Activated T-helper 17 cell treated with anti-CD3 and anti-CD28 coated beads, Interleukin-2, amount 50 U/mL, for 72 hours (primary cell): ENCODE measurements at regions not wholly inside any gene's neighbourhood (a gene's known extent, or its start where the extent isn't known, plus 50 kb on each side); places are given as distances from the start of the nearest gene placed in this dataset.

Source experiments
- ATAC-seq: fragments of 150-1000 bp; cut with Tn5 transposase; replicated peaks from 2 replicates; pipeline ENCODE4 v1.10.0; 2021; ENCODE audit warnings: mild to moderate bottlenecking, moderate library complexity
- H3K27ac Mint-ChIP-seq: one replicate; pipeline ENCODE4 v1.8.0; 2022; ENCODE audit warnings: mixed read lengths
- H3K27me3 Mint-ChIP-seq: one replicate; pipeline ENCODE4 v1.8.0; 2022; ENCODE audit warnings: mixed read lengths
- H3K36me3 Mint-ChIP-seq: one replicate; pipeline ENCODE4 v1.8.0; 2022; ENCODE audit warnings: low read depth, mild to moderate bottlenecking, mixed read lengths
- H3K4me1 Mint-ChIP-seq: one replicate; pipeline ENCODE4 v1.8.0; 2022; ENCODE audit warnings: mixed read lengths
- H3K4me3 Mint-ChIP-seq: one replicate; pipeline ENCODE4 v1.8.0; 2022; ENCODE audit warnings: mild to moderate bottlenecking, mixed read lengths
- H3K9me3 Mint-ChIP-seq: one replicate; pipeline ENCODE4 v1.8.0; 2022; ENCODE audit warnings: mixed read lengths

- H3K36me3 Mint-ChIP-seq, result peaks cover 12% of the 10 kb centered on the region
- ATAC-seq, result peak; percentile 77
- peaks cover 63% of the 10 kb centered on the region for H3K4me1 Mint-ChIP-seq
- peak overlapping the region; percentile 98 for H3K27ac Mint-ChIP-seq
- peaks cover 4% of the 10 kb centered on the region for H3K9me3 Mint-ChIP-seq
- peak overlapping the region; percentile 88 for H3K4me3 Mint-ChIP-seq
- H3K27me3 Mint-ChIP-seq, result no peaks in the 10 kb centered on the region
These were observed 465.3 kb upstream of the CBLB start for GRCh38 chr3:106333911-106334618.

GRCh38 chr3:106336619-106337018 lies 467.8 kb upstream of the CBLB start:
- Mint-ChIP-seq H3K4me1 (peaks cover 59% of the 10 kb centered on the region), H3K9me3 (peaks cover 4% of the 10 kb centered on the region), H3K27ac (peak overlapping the region; percentile 98), H3K4me3 (peak overlapping the region; percentile 88), H3K36me3 (peaks cover 12% of the 10 kb centered on the region), H3K27me3 (no peaks in the 10 kb centered on the region)
- ATAC-seq, result no peak

GRCh38 chr3:106337116-106337515 lies 468.3 kb upstream of the CBLB start:
- peaks cover 4% of the 10 kb centered on the region for H3K9me3 Mint-ChIP-seq

GRCh38 chr3:106338582-106339214 lies 469.9 kb upstream of the CBLB start:
- Mint-ChIP-seq H3K27ac (peak overlapping the region; percentile 98), H3K4me3 (peak overlapping the region; percentile 88), H3K9me3 (peaks cover 4% of the 10 kb centered on the region), H3K36me3 (peaks cover 11% of the 10 kb centered on the region), H3K27me3 (no peaks in the 10 kb centered on the region), H3K4me1 (peaks cover 44% of the 10 kb centered on the region)
- peak; percentile 27 for ATAC-seq

More at GRCh38 chr3:106337116-106337515, 468.3 kb upstream of the CBLB start:
- Mint-ChIP-seq H3K4me3 (peak overlapping the region; percentile 88), H3K36me3 (peaks cover 12% of the 10 kb centered on the region), H3K27me3 (no peaks in the 10 kb centered on the region), H3K4me1 (peaks cover 54% of the 10 kb centered on the region), H3K27ac (peak overlapping the region; percentile 98)
- ATAC-seq, result peak; percentile 11

GRCh38 chr3:106339551-106339950 lies 470.7 kb upstream of the CBLB start:
- Mint-ChIP-seq H3K9me3 (peaks cover 4% of the 10 kb centered on the region), H3K27ac (no peak overlapping the region), H3K4me1 (peaks cover 39% of the 10 kb centered on the region), H3K4me3 (peak overlapping the region; percentile 88), H3K36me3 (peaks cover 5% of the 10 kb centered on the region), H3K27me3 (no peaks in the 10 kb centered on the region)
- no peak for ATAC-seq

GRCh38 chr3:106341087-106341486 lies 472.3 kb upstream of the CBLB start:
- H3K4me3 Mint-ChIP-seq, result no peak overlapping the region
- no peaks in the 10 kb centered on the region for H3K27me3 Mint-ChIP-seq
- no peaks in the 10 kb centered on the region for H3K36me3 Mint-ChIP-seq
- no peak for ATAC-seq
- H3K27ac Mint-ChIP-seq, result no peak overlapping the region
- peaks cover 4% of the 10 kb centered on the region for H3K9me3 Mint-ChIP-seq
- peaks cover 29% of the 10 kb centered on the region for H3K4me1 Mint-ChIP-seq

- Mint-ChIP-seq H3K9me3 (peaks cover 4% of the 10 kb centered on the region), H3K36me3 (no peaks in the 10 kb centered on the region), H3K27ac (no peak overlapping the region), H3K4me3 (no peak overlapping the region), H3K4me1 (peaks cover 23% of the 10 kb centered on the region), H3K27me3 (no peaks in the 10 kb centered on the region)
- no peak for ATAC-seq
These were observed 472.9 kb upstream of the CBLB start for GRCh38 chr3:106341586-106342162.

- no peak for ATAC-seq
- H3K27me3 Mint-ChIP-seq, result no peaks in the 10 kb centered on the region
- H3K36me3 Mint-ChIP-seq, result no peaks in the 10 kb centered on the region
- H3K4me1 Mint-ChIP-seq, result peaks cover 19% of the 10 kb centered on the region
- H3K9me3 Mint-ChIP-seq, result peaks cover 4% of the 10 kb centered on the region
- H3K4me3 Mint-ChIP-seq, result no peak overlapping the region
- H3K27ac Mint-ChIP-seq, result no peak overlapping the region
These were observed 473.6 kb upstream of the CBLB start for GRCh38 chr3:106342386-106342785.

- Mint-ChIP-seq H3K9me3 (no peaks in the 10 kb centered on the region), H3K36me3 (no peaks in the 10 kb centered on the region), H3K4me1 (peaks cover 7% of the 10 kb centered on the region), H3K27me3 (no peaks in the 10 kb centered on the region), H3K4me3 (no peak overlapping the region), H3K27ac (no peak overlapping the region)
- no peak for ATAC-seq
These were observed 475.0 kb upstream of the CBLB start for GRCh38 chr3:106343811-106344210.

GRCh38 chr3:106345353-106346027 lies 476.7 kb upstream of the CBLB start:
- H3K36me3 Mint-ChIP-seq, result no peaks in the 10 kb centered on the region
- peaks cover 9% of the 10 kb centered on the region for H3K4me1 Mint-ChIP-seq
- no peak for ATAC-seq
- no peaks in the 10 kb centered on the region for H3K27me3 Mint-ChIP-seq
- H3K27ac Mint-ChIP-seq, result no peak overlapping the region
- no peak overlapping the region for H3K4me3 Mint-ChIP-seq
- H3K9me3 Mint-ChIP-seq, result no peaks in the 10 kb centered on the region

- H3K4me3 Mint-ChIP-seq, result no peak overlapping the region
- no peaks in the 10 kb centered on the region for H3K36me3 Mint-ChIP-seq
- H3K4me1 Mint-ChIP-seq, result peaks cover 9% of the 10 kb centered on the region
- H3K27me3 Mint-ChIP-seq, result no peaks in the 10 kb centered on the region
- no peak for ATAC-seq
- no peaks in the 10 kb centered on the region for H3K9me3 Mint-ChIP-seq
- H3K27ac Mint-ChIP-seq, result no peak overlapping the region
These were observed 478.5 kb upstream of the CBLB start for GRCh38 chr3:106347350-106347749.

GRCh38 chr3:106348139-106348690 lies 479.4 kb upstream of the CBLB start:
- H3K36me3 Mint-ChIP-seq, result no peaks in the 10 kb centered on the region
- H3K27ac Mint-ChIP-seq, result no peak overlapping the region
- no peaks in the 10 kb centered on the region for H3K27me3 Mint-ChIP-seq
- H3K4me1 Mint-ChIP-seq, result peaks cover 9% of the 10 kb centered on the region
- H3K4me3 Mint-ChIP-seq, result no peak overlapping the region
- peaks cover 4% of the 10 kb centered on the region for H3K9me3 Mint-ChIP-seq
- ATAC-seq, result no peak

GRCh38 chr3:106349191-106349881 lies 480.5 kb upstream of the CBLB start:
- Mint-ChIP-seq H3K27me3 (no peaks in the 10 kb centered on the region), H3K4me1 (peaks cover 9% of the 10 kb centered on the region), H3K36me3 (no peaks in the 10 kb centered on the region), H3K27ac (peak overlapping the region; percentile 50), H3K9me3 (peaks cover 7% of the 10 kb centered on the region), H3K4me3 (no peak overlapping the region)
- no peak for ATAC-seq

- Mint-ChIP-seq H3K27me3 (no peaks in the 10 kb centered on the region), H3K4me1 (peaks cover 10% of the 10 kb centered on the region), H3K36me3 (no peaks in the 10 kb centered on the region), H3K27ac (peak overlapping the region; percentile 37), H3K9me3 (peaks cover 15% of the 10 kb centered on the region), H3K4me3 (peak overlapping the region; percentile 4)
- ATAC-seq, result peak; percentile 61
These were observed 487.1 kb upstream of the CBLB start for GRCh38 chr3:106355873-106356272.
